ENCODE measurements at regions not wholly inside any gene's neighbourhood (a gene's known extent, or its start where the extent isn't known, plus 50 kb on each side); places are given as distances from the start of the nearest gene placed in this dataset.
"Not testable (repeated sequence)": the region's sequence is repeated elsewhere in the genome, so short reads cannot be mapped to it uniquely, and the experiment has no call there.

DNA sequence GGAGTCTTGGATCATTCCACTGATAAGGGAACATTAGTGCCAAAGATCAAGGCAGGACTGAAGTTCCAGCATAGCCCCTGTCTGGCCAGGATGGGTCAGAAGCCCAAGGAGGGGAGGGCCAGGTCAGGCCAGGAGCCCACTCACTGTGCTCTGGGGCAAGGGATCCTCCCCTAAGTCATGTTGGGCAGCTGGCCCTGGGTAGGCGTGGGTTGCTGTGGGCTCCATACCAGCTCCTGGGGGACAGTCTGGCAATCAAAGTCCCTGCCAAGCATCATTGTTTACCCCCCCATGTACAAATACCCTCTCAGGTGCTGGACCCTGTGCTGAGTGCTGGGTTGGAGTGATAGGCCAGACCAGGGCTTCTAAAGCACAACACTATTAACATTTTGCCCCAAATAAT, 130.5 kb downstream of the IRX5 start:
- Mint-ChIP-seq H3K27ac (ENCODE audit: unreplicated experiment) (no peak overlapping the region), H3K27me3 (ENCODE audit: unreplicated experiment) (peaks cover 51% of the 10 kb centered on the region), H3K36me3 (ENCODE audit: insufficient read depth, unreplicated experiment) (no peaks in the 10 kb centered on the region), H3K4me3 (ENCODE audit: low read depth, unreplicated experiment) (no peak overlapping the region), H3K9me3 (ENCODE audit: low read depth, unreplicated experiment) (no peaks in the 10 kb centered on the region), H3K4me1 (ENCODE audit: low read depth, unreplicated experiment) (no peaks in the 10 kb centered on the region)
- CTCF ChIA-PET, result interaction anchor here (0.6 kb wide), 1 partner anchor 696 kb away, joined by 3 read pairs; no protein-coding TSS in a partner anchor
- TF ChIP-seq, protein P1, sequence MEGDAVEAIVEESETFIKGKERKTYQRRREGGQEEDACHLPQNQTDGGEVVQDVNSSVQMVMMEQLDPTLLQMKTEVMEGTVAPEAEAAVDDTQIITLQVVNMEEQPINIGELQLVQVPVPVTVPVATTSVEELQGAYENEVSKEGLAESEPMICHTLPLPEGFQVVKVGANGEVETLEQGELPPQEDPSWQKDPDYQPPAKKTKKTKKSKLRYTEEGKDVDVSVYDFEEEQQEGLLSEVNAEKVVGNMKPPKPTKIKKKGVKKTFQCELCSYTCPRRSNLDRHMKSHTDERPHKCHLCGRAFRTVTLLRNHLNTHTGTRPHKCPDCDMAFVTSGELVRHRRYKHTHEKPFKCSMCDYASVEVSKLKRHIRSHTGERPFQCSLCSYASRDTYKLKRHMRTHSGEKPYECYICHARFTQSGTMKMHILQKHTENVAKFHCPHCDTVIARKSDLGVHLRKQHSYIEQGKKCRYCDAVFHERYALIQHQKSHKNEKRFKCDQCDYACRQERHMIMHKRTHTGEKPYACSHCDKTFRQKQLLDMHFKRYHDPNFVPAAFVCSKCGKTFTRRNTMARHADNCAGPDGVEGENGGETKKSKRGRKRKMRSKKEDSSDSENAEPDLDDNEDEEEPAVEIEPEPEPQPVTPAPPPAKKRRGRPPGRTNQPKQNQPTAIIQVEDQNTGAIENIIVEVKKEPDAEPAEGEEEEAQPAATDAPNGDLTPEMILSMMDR (IDR thresholded peaks at IDR 0.05; ENCODE audit: unreplicated experiment), result no peak
- BruUV-seq (replicated peaks), result no TSS peak
- no peak for DNase-seq
- intact Hi-C loops (cut with micrococcal nuclease; ENCODE audit: unreplicated experiment), result no loop called here

DNA sequence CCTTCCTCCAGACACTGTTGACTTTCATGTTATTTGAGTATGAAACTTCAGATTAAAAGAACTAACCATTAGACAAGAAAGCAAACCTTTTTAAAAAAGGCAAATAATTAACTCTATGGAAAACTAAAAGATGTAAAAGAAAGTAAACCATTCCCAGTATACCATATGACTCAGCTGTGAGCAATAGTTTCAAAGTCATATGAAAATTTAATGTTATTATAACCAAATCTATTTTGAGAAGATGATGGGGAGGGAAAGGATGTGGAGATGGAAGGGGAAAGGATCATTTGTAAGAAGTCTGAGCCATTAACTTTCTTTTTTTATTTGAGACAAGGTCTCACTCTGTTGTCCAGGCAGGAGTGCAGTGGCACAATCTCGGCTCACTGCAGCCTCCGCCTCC, 131.8 kb downstream of the IRX5 start:
- Mint-ChIP-seq H3K9me3 (ENCODE audit: low read depth, unreplicated experiment) (no peaks in the 10 kb centered on the region), H3K36me3 (ENCODE audit: insufficient read depth, unreplicated experiment) (no peaks in the 10 kb centered on the region), H3K4me1 (ENCODE audit: low read depth, unreplicated experiment) (no peaks in the 10 kb centered on the region), H3K4me3 (ENCODE audit: low read depth, unreplicated experiment) (no peak overlapping the region), H3K27ac (ENCODE audit: unreplicated experiment) (no peak overlapping the region), H3K27me3 (ENCODE audit: unreplicated experiment) (peaks cover 38% of the 10 kb centered on the region)
- CTCF ChIA-PET, result no interaction called here
- no peak for DNase-seq
- no TSS peak for BruUV-seq (replicated peaks)
- intact Hi-C loops (cut with micrococcal nuclease; ENCODE audit: unreplicated experiment), result no loop called here
- TF ChIP-seq, protein P1 (IDR thresholded peaks at IDR 0.05; ENCODE audit: unreplicated experiment), result no peak

DNA sequence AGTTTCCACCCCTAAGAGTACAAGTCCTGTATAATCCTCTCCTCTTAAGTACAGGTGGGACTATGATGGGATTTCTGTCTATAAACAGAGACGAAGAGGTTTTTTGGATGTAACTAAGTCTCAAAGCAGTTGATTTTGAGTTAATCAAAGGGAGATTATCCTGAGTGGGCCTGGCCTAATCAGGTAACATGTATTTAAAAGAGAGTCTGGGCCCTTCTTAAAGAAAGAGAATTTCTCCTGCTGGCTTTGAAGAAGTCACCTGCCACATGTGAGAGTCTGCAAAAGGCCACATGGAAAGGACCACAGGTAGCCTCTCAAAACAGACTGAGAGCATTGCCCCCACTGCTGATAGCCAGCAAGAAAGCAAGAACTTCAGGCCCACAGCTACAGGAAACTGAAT, 142.3 kb downstream of the IRX5 start:
- H3K9me3 Mint-ChIP-seq (ENCODE audit: low read depth, unreplicated experiment), result peaks cover 2% of the 10 kb centered on the region
- TF ChIP-seq, protein P1 (IDR thresholded peaks at IDR 0.05; ENCODE audit: unreplicated experiment), result no peak
- CTCF ChIA-PET, result no interaction called here
- no peaks in the 10 kb centered on the region for H3K4me1 Mint-ChIP-seq (ENCODE audit: low read depth, unreplicated experiment)
- intact Hi-C loops (cut with micrococcal nuclease; ENCODE audit: unreplicated experiment), result no loop called here
- H3K4me3 Mint-ChIP-seq (ENCODE audit: low read depth, unreplicated experiment), result no peak overlapping the region
- DNase-seq, result no peak
- no TSS peak for BruUV-seq (replicated peaks)
- H3K27me3 Mint-ChIP-seq (ENCODE audit: unreplicated experiment), result peaks cover 22% of the 10 kb centered on the region
- no peaks in the 10 kb centered on the region for H3K36me3 Mint-ChIP-seq (ENCODE audit: insufficient read depth, unreplicated experiment)
- no peak overlapping the region for H3K27ac Mint-ChIP-seq (ENCODE audit: unreplicated experiment)

DNA sequence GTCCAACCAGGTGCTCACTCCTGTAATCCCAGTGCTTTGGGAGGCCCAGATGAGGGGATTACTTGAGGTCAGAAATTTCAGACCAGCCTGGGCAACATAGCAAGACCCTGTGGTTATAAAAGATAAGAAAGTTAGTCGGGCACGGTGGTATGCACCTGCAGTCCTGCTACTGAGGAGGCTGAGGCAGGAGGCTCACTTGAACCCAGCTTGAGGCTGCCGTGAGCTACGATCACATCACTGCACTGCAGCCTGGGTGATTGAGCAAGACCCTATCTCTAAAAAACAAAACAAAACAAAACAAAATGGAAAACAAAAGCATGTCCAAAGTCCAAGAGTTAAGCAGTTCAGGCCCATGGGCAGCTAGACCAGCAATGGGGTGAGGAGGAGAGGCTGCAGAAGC, 143.2 kb downstream of the IRX5 start:
- H3K27ac Mint-ChIP-seq (ENCODE audit: unreplicated experiment), result no peak overlapping the region
- CTCF ChIA-PET, result no interaction called here
- no TSS peak for BruUV-seq (replicated peaks)
- peaks cover 2% of the 10 kb centered on the region for H3K9me3 Mint-ChIP-seq (ENCODE audit: low read depth, unreplicated experiment)
- DNase-seq, result no peak
- peaks cover 22% of the 10 kb centered on the region for H3K27me3 Mint-ChIP-seq (ENCODE audit: unreplicated experiment)
- H3K4me3 Mint-ChIP-seq (ENCODE audit: low read depth, unreplicated experiment), result no peak overlapping the region
- TF ChIP-seq, protein P1 (IDR thresholded peaks at IDR 0.05; ENCODE audit: unreplicated experiment), result no peak
- H3K4me1 Mint-ChIP-seq (ENCODE audit: low read depth, unreplicated experiment), result no peaks in the 10 kb centered on the region
- no peaks in the 10 kb centered on the region for H3K36me3 Mint-ChIP-seq (ENCODE audit: insufficient read depth, unreplicated experiment)
- intact Hi-C loops (cut with micrococcal nuclease; ENCODE audit: unreplicated experiment), result no loop called here

DNA sequence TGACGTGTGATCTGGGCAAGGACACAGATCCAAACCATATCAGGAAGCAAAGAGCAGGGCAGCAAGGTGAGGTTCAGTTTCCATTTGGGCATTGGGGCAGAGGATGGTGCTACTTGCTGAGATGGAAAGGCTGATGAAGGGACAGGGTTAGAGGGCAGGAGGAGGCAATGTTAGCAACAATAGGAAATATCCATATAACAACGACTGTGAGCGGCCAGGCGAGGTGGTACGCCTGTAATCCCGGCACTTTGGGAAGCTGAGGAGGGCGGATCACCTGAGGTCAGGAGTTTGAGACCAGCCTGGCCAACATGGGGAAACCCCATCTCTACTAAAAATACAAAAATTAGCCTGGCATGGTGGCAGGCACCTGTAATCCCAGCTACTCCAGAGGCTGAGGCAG, 144.5 kb downstream of the IRX5 start:
- H3K36me3 Mint-ChIP-seq (ENCODE audit: insufficient read depth, unreplicated experiment); H3K4me3 Mint-ChIP-seq (ENCODE audit: low read depth, unreplicated experiment); H3K9me3 Mint-ChIP-seq (ENCODE audit: low read depth, unreplicated experiment); BruUV-seq (replicated peaks); intact Hi-C loops (cut with micrococcal nuclease; ENCODE audit: unreplicated experiment); H3K4me1 Mint-ChIP-seq (ENCODE audit: low read depth, unreplicated experiment); DNase-seq; CTCF ChIA-PET; H3K27ac Mint-ChIP-seq (ENCODE audit: unreplicated experiment): not testable (repeated sequence)
- peaks cover 31% of the 10 kb centered on the region for H3K27me3 Mint-ChIP-seq (ENCODE audit: unreplicated experiment)
